ENCODE measurements at regions not wholly inside any gene's neighbourhood (a gene's known extent, or its start where the extent isn't known, plus 50 kb on each side); places are given as distances from the start of the nearest gene placed in this dataset.

DNA sequence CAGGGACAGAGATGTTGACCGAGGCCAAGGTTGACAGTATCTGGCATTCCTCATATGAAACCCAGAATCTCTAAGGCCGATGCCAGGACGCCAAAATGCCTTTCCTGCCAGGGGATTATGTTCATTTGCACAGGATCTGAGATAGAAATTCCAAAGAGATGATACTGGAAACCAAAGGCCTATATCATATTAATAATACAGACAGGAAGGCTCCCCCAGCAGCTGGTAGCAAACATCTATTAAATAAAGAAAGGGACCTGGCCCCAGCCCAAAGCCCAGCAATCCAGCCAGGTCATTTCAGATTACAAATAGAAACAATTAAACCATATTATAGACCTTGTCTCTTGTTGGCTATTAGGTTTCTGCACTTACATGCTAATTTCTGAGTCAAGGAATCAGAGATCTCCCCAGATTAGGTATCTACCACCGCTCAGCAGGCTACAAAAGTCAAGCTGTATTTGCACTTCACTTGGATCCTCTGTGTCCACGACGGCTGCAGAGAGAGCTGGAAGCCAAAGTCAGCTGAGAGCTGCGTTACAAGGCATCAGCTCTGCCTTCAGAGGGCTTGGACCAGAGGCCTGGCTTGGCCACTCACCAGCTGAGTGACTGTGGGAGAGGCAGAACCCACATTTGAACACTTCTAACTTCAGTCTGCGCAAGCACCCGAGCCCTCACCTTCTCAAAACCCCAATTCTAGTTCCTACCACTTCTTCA is 269.3 kb upstream of the SIX2 start:
- TF ChIP-seq, protein P1, sequence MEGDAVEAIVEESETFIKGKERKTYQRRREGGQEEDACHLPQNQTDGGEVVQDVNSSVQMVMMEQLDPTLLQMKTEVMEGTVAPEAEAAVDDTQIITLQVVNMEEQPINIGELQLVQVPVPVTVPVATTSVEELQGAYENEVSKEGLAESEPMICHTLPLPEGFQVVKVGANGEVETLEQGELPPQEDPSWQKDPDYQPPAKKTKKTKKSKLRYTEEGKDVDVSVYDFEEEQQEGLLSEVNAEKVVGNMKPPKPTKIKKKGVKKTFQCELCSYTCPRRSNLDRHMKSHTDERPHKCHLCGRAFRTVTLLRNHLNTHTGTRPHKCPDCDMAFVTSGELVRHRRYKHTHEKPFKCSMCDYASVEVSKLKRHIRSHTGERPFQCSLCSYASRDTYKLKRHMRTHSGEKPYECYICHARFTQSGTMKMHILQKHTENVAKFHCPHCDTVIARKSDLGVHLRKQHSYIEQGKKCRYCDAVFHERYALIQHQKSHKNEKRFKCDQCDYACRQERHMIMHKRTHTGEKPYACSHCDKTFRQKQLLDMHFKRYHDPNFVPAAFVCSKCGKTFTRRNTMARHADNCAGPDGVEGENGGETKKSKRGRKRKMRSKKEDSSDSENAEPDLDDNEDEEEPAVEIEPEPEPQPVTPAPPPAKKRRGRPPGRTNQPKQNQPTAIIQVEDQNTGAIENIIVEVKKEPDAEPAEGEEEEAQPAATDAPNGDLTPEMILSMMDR (IDR thresholded peaks at IDR 0.05; ENCODE audit: poor library complexity, severe bottlenecking) = no peak
- TF ChIP-seq EZH2 (IDR thresholded peaks at IDR 0.05; ENCODE audit: borderline replicate concordance, insufficient read depth, low read length, poor library complexity, severe bottlenecking) (no peak), POLR2AphosphoS5 (IDR thresholded peaks at IDR 0.05) (no peak), EP300 (conservative IDR thresholded peaks at IDR 0.05; ENCODE audit: poor library complexity, severe bottlenecking) (no peak), SMC3 (conservative IDR thresholded peaks at IDR 0.05; ENCODE audit: poor library complexity) (no peak), RAD21 (conservative IDR thresholded peaks at IDR 0.05) (no peak), REST (IDR thresholded peaks at IDR 0.05; ENCODE audit: borderline replicate concordance) (no peak), TAF1 (IDR thresholded peaks at IDR 0.05; ENCODE audit: low read depth) (no peak)
